Panc1 (cell line): ENCODE measurements at regions not wholly inside any gene's neighbourhood (a gene's known extent, or its start where the extent isn't known, plus 50 kb on each side); places are given as distances from the start of the nearest gene placed in this dataset.

Source experiments
- POLR2AphosphoS5 ChIP-seq: IDR thresholded peaks from 2 replicates; pipeline ENCODE4 v1.6.1; 2012; ENCODE audit warnings: mild to moderate bottlenecking, low read depth, low read length, moderate library complexity
- TF ChIP-seq, protein P1 (sequence below), 2 experiments: IDR thresholded peaks; 2 replicates each; pipeline ENCODE4 v1.6.1; 2011 to 2012; ENCODE audit warnings: low read depth in 2 of 2, control low read depth in 1 of 2, low read length in 1 of 2, mild to moderate bottlenecking in 1 of 2, moderate library complexity in 1 of 2; ENCODE audit not compliant: insufficient read depth in 1 of 2
- TF ChIP-seq, protein P2 (sequence below): fragments of 450-650 bp; IDR thresholded peaks from 2 replicates; pipeline ENCODE4 v1.5.1; 2017; ENCODE audit warnings: mild to moderate bottlenecking

DNA sequence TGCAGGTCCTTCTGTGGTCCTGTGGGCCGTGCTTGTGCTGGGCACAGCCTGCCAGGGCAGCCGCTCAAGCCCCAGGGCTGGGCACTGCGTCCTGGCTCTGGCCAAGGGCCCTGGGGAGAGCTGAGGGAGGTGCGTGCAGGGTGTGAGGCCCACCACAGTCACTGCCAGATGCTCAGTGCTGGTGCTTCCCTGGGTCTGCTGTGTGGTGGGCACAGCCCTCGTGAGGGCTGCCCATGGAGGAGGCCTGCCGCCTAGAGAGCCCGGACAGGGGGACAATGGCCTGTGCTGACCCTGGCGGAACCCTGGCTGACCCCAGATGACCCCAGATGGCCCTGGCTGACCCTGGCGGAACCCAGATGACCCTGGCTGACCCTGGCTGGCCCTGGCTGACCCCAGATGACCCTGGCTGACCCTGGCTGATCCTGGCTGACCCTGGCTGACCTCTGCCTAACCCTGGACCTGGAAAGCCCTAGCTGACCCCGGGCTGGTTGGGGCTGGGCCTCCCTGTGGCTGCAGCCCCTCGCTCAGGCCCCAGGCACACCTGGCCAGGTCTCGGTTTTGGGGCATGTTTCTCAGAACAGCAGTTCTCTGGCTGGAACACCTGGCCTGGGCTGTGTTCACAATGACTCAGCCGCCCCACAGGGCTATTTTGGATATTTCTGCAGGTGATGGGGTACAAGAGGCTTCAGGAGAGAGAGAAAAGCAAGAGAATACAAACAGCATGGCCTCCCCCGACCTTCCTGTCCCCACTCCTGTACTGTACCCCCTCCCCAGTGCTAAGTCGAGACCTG lies 55.4 kb downstream of the TMEM121 start:
- TF ChIP-seq, protein P1, sequence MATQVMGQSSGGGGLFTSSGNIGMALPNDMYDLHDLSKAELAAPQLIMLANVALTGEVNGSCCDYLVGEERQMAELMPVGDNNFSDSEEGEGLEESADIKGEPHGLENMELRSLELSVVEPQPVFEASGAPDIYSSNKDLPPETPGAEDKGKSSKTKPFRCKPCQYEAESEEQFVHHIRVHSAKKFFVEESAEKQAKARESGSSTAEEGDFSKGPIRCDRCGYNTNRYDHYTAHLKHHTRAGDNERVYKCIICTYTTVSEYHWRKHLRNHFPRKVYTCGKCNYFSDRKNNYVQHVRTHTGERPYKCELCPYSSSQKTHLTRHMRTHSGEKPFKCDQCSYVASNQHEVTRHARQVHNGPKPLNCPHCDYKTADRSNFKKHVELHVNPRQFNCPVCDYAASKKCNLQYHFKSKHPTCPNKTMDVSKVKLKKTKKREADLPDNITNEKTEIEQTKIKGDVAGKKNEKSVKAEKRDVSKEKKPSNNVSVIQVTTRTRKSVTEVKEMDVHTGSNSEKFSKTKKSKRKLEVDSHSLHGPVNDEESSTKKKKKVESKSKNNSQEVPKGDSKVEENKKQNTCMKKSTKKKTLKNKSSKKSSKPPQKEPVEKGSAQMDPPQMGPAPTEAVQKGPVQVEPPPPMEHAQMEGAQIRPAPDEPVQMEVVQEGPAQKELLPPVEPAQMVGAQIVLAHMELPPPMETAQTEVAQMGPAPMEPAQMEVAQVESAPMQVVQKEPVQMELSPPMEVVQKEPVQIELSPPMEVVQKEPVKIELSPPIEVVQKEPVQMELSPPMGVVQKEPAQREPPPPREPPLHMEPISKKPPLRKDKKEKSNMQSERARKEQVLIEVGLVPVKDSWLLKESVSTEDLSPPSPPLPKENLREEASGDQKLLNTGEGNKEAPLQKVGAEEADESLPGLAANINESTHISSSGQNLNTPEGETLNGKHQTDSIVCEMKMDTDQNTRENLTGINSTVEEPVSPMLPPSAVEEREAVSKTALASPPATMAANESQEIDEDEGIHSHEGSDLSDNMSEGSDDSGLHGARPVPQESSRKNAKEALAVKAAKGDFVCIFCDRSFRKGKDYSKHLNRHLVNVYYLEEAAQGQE (IDR thresholded peaks at IDR 0.05; ENCODE audit: insufficient read depth in 1 of 2, low read depth in 2 of 2, low read length in 1 of 2): no peak
- no peak for TF ChIP-seq POLR2AphosphoS5
- TF ChIP-seq, protein P2, sequence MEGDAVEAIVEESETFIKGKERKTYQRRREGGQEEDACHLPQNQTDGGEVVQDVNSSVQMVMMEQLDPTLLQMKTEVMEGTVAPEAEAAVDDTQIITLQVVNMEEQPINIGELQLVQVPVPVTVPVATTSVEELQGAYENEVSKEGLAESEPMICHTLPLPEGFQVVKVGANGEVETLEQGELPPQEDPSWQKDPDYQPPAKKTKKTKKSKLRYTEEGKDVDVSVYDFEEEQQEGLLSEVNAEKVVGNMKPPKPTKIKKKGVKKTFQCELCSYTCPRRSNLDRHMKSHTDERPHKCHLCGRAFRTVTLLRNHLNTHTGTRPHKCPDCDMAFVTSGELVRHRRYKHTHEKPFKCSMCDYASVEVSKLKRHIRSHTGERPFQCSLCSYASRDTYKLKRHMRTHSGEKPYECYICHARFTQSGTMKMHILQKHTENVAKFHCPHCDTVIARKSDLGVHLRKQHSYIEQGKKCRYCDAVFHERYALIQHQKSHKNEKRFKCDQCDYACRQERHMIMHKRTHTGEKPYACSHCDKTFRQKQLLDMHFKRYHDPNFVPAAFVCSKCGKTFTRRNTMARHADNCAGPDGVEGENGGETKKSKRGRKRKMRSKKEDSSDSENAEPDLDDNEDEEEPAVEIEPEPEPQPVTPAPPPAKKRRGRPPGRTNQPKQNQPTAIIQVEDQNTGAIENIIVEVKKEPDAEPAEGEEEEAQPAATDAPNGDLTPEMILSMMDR: no peak
